C4-2B (cell line): ENCODE measurements at regions not wholly inside any gene's neighbourhood (a gene's known extent, or its start where the extent isn't known, plus 50 kb on each side); places are given as distances from the start of the nearest gene placed in this dataset.

Experiments used
- H3K27ac ChIP-seq: fragments of 450-650 bp; 2 replicates; pipeline ENCODE4 v1.5.1; 2017
- CTCF ChIP-seq: fragments of 450-650 bp; conservative IDR thresholded peaks from 2 replicates; pipeline ENCODE4 v1.5.1; 2017; ENCODE audit warnings: mild to moderate bottlenecking
- ZFX ChIP-seq: fragments of 450-650 bp; IDR thresholded peaks from 2 replicates; pipeline ENCODE4 v1.6.1; 2017

GRCh38 chr4:111540671-111541070 is 604.6 kb upstream of the FAM241A start:
- no peak overlapping the region for H3K27ac ChIP-seq
- TF ChIP-seq CTCF (no peak), ZFX (no peak)

- no peak overlapping the region for H3K27ac ChIP-seq
- TF ChIP-seq ZFX (no peak), CTCF (no peak)
Observed at GRCh38 chr4:111542056-111542455, 603.2 kb upstream of the FAM241A start.

GRCh38 chr4:111546881-111547280 is 598.4 kb upstream of the FAM241A start:
- no peak overlapping the region for H3K27ac ChIP-seq
- TF ChIP-seq CTCF = no peak
- no peak for TF ChIP-seq ZFX

GRCh38 chr4:111556141-111556781 is 589.0 kb upstream of the FAM241A start:
- TF ChIP-seq ZFX (no peak), CTCF (no peak)
- no peak overlapping the region for H3K27ac ChIP-seq

GRCh38 chr4:111556851-111557250 is 588.4 kb upstream of the FAM241A start:
- no peak for TF ChIP-seq ZFX
- no peak overlapping the region for H3K27ac ChIP-seq

GRCh38 chr4:111562826-111563225 is 582.4 kb upstream of the FAM241A start:
- TF ChIP-seq CTCF = no peak
- TF ChIP-seq ZFX = no peak
- no peak overlapping the region for H3K27ac ChIP-seq

GRCh38 chr4:111572470-111572869 is 572.8 kb upstream of the FAM241A start:
- no peak for TF ChIP-seq ZFX
- no peak for TF ChIP-seq CTCF

GRCh38 chr4:111573386-111573785 is 571.9 kb upstream of the FAM241A start:
- TF ChIP-seq ZFX = no peak
- no peak for TF ChIP-seq CTCF
- no peak overlapping the region for H3K27ac ChIP-seq

More at GRCh38 chr4:111572470-111572869, 572.8 kb upstream of the FAM241A start:
- H3K27ac ChIP-seq = no peak overlapping the region
